ENCODE measurements at regions not wholly inside any gene's neighbourhood (a gene's known extent, or its start where the extent isn't known, plus 50 kb on each side); places are given as distances from the start of the nearest gene placed in this dataset.

- no peak for FAIRE-seq
- intact Hi-C loops (cut with micrococcal nuclease) = no loop called here
- Histone ChIP-seq H3K4me3 (replicated peaks in 1 of 3; ENCODE audit: insufficient read depth in 1 of 3, low read depth in 1 of 3, low read length in 3 of 3) (no peak overlapping the region), H2AFZ (ENCODE audit: low read depth, low read length) (no peak overlapping the region), H3K9me3 (replicated peaks; ENCODE audit: control insufficient read depth, insufficient read depth, low read length) (peaks cover 10% of the 10 kb centered on the region), H3K27ac (ENCODE audit: insufficient read depth, low read depth, low read length) (no peak overlapping the region), H3K9me1 (replicated peaks; ENCODE audit: control insufficient read depth, extremely low read depth, insufficient read depth, low read length) (no peaks in the 10 kb centered on the region), H3K36me3 (ENCODE audit: control insufficient read depth in 2 of 2, extremely low read depth in 1 of 2, insufficient read depth in 2 of 2, low read length in 2 of 2) (no peaks in the 10 kb centered on the region), H4K20me1 (replicated peaks; ENCODE audit: control insufficient read depth, extremely low read depth, insufficient read depth, low read length) (no peaks in the 10 kb centered on the region), H3K79me2 (ENCODE audit: control insufficient read depth, insufficient read depth, low read length) (no peaks in the 10 kb centered on the region), H3K9ac (replicated peaks; ENCODE audit: extremely low read depth, insufficient read depth, low read length) (no peak overlapping the region), H3K4me1 (ENCODE audit: control insufficient read depth, extremely low read depth, insufficient read depth, low read length) (no peaks in the 10 kb centered on the region), H3K27me3 (ENCODE audit: control insufficient read depth in 2 of 2, insufficient read depth in 2 of 2, low read length in 2 of 2) (no peaks in the 10 kb centered on the region), H3K4me2 (ENCODE audit: insufficient read depth, low read length) (no peak overlapping the region)
- TF ChIP-seq JUN (IDR thresholded peaks at IDR 0.05; ENCODE audit: borderline replicate concordance, insufficient read depth, insufficient read length, low read depth) (no peak), POLR2A (IDR thresholded peaks at IDR 0.05; ENCODE audit: low read depth, low read length) (no peak), FOS (IDR thresholded peaks at IDR 0.05; ENCODE audit: borderline replicate concordance, insufficient read depth, low read length) (no peak), CTCF (IDR thresholded peaks at IDR 0.05; ENCODE audit: extremely low read depth in 1 of 2, insufficient read depth in 1 of 2, low read depth in 1 of 2, low read length in 2 of 2) (no peak), GATA2 (IDR thresholded peaks at IDR 0.05; ENCODE audit: insufficient read depth, insufficient read length, low read depth, low read length) (no peak), MAX (IDR thresholded peaks at IDR 0.05; ENCODE audit: insufficient read depth, insufficient read length) (no peak), EZH2 (IDR thresholded peaks at IDR 0.05; ENCODE audit: borderline replicate concordance, low read depth, low read length, severe bottlenecking) (no peak), MYC (IDR thresholded peaks at IDR 0.05; ENCODE audit: low read depth, low read length) (no peak), POLR2AphosphoS5 (IDR thresholded peaks at IDR 0.05; ENCODE audit: insufficient read depth, low read depth, low read length) (no peak)
- ChIA-PET CTCF (no interaction called here), POLR2A (no interaction called here)
- no TSS peak for BruUV-seq (replicated peaks)
- DNase-seq (ENCODE audit: low read depth, low spot score) = no peak
- dilution Hi-C loops (cut with MboI; ENCODE audit: extremely low pct_ligation_motif_present, low sequenced_read_pairs) = no loop called here
These were observed 612.4 kb upstream of the RAB6C start for GRCh38 chr2:129367107-129367506.
